Renal pelvis (tissue), 1 donor: ENCODE measurements at regions not wholly inside any gene's neighbourhood (a gene's known extent, or its start where the extent isn't known, plus 50 kb on each side); places are given as distances from the start of the nearest gene placed in this dataset.
"Not testable (repeated sequence)": the region's sequence is repeated elsewhere in the genome, so short reads cannot be mapped to it uniquely, and the experiment has no call there.

Experiments used
- DNase-seq: peaks from one replicate; pipeline ENCODE4 v3.0.0-alpha.2; 2013

DNA sequence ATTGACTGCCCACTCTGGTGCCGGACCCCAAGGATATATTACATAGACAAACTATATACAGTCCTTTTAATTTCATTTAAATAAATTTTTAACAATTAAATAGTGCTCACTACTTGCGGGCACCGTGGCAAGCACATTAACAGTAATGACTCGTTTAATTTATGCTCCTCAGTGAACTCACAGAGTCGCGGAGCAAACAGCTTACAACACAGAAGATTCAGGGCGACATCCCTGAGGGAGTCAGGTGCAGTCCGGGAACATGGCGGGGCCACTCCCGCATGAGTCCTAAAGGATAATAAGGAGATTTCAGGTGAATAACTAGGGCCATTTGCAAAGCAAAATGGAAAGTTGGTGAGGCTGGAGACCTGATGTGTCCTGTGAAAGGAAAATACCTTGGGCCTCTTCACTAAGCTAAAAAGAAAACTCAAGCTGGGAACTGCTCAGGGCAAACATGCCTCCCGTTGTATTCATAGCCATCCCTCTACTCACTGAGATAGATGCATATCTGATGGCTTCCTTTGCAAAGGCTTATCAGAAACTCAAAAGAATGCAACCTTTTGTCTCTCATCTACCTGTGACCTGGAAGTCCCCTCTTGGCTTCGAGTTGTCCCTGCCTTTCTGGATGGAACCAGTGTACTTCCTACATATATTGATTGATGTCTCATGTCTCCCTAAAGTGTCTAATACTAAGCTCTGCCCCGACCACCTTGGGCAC, 125.6 kb downstream of the KLF6 start:
- no peak for DNase-seq

DNA sequence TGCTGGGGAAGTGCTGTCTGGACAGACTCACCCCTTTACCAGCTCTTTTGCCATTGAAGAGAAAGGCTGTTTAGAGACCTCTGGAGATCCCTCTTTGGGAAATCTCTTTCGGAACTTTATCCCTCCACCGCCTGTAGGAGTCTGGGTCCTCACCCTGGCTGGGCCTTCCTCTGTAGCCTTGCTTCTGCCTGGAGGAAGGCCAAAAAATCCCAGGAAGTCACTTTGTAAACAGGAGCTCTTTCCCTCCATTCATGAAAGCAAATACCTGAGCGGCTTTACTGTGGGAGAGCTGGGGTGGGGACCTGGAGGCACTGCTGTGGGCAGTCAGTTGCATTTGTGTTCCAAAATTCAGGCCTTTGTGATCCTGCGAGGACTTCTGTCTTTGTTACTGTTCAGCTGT, 126.2 kb downstream of the KLF6 start:
- DNase-seq, result no peak

DNA sequence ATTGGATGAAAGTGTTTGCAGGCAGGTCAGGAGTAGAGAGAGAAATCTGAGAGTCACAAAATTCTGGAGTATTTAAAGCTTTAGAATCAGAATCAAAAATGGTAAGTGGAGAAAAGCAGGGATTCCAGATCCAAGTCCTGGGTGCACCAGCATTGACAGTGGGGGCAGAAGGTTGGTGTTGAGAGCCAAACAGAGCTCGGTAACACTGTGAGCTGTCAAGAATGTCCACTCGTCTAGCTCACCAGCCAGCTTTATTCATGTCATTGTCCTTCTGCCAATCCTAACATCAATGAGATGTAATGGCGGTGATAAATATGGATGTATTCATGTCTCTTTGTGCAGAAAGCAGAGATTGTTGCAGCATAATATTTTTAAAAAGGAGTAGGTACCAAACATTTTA, 128.8 kb downstream of the KLF6 start:
- DNase-seq, result no peak

DNA sequence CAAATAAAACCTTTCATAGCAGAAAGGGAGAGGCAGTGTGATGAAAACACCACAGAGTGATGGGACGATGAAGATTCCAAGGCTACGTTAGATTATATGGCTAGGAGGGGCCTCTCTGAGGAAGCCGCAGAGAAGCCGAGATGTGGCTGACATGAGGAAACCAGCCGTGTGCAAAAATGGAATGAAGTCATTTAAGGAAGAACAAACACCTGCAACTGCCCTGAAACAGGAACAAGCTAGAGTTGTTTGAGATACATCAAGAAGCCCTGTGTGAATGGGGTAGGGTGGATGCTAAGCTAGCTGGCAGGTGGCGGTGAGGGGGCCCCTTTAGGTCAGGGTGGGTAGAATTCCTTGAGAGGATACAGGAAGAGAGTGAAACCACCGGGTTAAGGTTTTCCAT, 129.5 kb downstream of the KLF6 start:
- no peak for DNase-seq

DNA sequence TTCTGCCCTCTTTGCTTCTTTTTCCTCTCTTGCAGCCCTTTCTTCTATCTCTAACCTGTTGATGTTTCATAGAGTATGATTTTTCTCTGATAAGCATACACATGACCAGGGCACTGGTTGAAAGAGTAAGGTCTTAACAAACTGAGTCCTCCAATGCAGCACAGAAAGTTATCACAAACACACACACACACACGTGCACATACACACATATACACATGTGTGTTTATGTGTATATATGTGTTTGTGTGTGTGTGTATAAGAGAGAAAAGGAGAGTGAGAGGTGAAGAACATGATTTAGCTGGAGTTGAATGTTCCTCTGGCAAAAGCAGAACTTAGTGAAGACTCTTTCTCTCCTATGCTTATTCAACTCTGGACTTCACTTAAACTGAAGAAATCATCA, 130.0 kb downstream of the KLF6 start:
- DNase-seq, result no peak

DNA sequence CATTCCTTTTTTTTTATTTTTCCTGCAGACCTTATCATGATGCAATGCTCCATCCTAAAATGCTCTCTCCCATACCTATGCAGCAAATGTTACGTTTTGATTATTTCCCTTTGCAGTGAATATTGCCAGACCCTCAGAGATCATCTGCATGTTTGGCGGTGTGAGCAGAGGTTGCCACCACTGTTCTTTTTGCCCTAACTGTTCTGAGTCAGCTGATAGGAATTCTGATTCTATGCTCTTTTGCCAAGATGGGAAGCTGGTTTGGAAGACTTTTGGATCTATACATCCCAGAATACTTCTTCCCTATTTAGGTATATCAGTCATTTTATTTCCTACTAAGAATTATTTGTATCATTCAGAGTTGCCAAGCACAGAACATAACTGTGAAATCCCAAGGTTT, 130.5 kb downstream of the KLF6 start:
- no peak for DNase-seq

DNA sequence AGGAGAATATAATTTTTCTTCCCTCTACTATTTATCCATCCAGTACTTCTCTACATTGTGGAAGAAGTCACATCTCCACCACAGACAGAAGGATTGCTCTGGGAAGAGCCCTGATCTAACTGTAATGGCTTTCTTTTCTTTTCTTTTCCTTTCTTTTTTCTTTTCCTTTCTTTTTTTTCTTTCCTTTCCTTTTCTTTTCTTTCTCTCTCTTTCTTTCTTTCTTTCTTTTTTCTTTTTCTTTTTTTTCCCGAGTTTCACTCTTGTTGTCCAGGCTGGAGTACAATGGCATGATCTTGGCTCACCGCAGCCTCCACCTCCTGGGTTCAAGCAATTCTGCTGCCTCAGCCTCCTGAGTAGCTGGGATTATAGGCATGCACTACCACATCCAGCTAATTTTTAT, 131.7 kb downstream of the KLF6 start:
- DNase-seq, result not testable (repeated sequence)

DNA sequence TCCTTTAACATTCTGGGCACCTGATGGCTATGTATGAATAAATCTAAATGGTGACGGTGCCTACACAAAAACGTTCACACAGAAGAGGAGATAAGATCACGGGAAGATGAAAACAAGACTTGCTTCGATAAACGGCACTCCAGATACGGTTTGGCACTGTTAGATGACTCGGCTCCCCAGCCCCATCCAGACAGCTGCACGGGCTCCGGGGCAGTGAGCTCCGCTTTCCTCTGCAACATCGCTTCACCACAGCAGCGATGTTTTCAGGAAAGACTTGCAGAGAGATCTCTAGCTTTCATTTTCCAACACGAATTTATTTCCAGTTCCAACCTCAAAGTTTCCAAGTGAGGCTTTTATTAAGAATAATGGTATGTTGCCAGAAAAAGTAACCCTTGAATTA, 132.1 kb downstream of the KLF6 start:
- DNase-seq, result no peak

DNA sequence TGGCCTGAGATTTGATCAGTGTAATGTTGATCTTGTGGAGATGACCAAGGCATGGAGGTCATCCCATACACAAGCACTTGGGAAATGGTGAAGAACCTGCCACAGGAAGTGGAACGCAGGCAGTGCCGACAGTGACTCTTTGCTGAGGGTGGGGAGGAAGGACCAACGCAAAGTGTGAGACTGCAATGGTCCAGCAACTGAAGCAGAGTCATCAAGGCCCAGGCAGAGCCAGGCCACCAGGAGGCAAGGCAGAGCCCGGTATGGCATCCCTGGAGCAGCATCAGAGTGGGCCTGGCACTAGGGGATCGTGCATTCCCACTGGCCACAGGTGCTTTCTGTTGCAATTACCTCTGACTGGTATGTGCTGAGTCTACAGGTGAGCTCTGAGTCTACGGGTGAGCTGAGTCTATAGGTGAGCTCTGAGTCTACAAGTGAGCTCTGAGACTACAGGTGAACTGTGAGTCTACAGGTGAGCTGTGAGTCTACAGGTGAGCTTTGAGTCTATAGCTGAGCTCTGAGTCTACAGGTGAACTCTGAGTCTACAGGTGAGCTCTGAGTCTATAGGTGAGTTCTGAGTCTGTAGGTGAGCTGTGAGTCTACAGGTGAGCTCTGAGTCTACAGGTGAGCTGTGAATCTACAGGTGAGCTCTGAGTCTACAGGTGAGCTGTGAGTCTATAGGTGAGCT, 132.9 kb downstream of the KLF6 start:
- no peak for DNase-seq

DNA sequence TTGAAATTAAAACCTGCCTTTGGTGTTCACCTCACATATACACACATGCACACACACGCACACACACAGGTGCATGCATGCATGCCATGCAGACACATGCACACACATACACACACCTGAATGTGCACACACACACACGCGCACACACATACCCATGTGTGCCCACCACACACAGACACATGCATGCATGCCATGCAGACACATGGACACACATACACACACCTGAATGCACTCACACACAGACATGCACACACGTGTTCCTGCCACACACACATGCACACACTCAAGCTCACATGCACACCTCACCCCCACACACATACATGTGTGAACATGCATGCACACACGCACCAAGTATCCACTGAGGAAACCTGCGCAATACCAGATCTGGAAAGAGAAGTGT, 136.4 kb downstream of the KLF6 start:
- DNase-seq, result no peak

DNA sequence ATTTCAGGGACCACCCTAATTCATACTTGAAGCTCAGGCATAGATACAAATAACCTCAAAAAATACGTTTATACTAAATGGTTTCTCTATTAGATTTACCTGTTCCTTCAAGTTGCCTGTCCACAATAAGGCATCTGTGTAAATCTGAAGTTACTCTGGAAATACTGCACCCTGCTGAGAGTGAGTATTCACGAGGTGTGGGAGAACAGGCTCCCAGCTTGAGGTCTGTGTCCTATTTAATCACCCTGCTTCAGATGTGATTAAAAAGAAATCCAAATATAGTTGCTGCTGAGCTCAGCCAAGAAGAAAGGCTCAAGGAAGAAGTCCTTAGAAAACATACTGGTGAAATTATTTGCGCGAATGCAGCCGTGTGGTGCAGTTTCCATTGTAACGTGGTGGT, 136.8 kb downstream of the KLF6 start:
- DNase-seq, result no peak

DNA sequence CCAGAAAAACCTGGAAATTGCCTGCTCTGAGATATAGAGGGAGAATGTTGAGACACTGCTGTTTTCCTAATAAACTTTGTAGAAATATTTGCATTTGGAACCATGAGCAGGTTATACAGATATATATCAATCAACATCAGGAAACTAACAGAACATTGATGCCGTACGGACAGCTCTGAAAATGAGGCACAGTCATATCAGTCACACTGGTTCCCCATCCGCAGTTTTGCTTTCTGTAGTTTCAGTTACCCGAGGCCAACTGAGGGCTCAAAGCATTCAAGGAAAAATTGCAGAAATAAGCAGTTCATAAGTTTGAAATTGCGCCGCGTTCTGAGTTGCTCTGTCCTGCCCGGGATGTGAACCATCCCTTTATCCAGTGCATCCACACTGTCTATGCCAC, 137.9 kb downstream of the KLF6 start:
- no peak for DNase-seq

DNA sequence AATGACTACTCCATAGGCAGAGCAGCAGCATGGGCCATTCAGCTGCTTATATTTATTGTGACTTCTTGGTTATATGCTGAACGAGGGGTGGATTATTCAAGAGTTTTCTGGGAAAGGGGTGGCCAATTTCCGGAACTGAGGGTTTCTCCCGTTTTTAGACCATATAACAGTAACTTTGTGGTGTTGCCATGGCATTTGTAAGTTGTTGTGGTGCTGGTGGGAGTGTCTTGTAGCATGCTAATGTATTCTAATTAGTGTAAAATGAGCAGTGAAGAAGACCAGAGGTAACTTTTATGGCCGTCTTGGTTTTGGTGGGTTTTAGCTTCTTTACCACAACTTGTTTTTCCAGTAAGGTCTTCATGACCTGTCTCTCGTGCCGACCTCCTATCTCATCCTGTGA, 139.6 kb downstream of the KLF6 start:
- no peak for DNase-seq

DNA sequence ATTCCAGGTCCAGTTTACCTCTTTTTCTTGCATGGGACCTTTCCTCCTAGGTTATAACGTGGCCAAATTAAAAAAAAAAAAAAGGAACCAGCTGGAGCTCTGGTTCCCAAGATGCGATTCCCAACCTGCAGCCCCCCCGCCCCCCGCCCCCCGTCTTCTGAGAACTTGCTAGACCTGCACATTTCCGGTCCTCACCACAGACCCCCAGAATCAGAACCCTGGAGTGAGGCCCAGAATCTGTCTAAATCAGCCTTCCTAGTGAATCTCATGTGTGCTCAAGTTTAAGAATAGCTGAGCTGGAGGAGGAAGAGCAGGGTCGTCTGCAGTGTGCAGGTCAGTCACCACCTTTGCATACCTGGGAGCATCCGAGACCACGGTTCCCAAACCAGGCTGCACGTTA, 144.2 kb downstream of the KLF6 start:
- DNase-seq, result no peak

DNA sequence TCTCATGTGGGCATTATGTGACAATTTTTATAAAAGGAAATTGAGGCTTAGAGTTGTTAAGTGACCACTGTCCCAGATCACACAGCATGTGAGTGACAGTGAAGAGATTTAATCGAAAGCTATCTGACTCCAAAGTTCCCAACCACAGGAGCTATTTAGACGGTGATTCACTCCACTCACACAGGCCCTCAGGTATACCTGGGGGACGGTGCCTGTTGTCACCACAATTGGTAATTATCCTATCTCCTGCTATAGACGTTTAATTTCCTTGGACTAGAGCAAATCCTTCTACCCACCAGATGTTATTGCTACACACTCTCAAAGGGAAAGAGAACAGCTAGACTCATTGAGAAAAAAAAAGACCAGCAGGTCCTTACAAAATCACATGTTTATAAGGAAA, 145.5 kb downstream of the KLF6 start:
- no peak for DNase-seq

DNA sequence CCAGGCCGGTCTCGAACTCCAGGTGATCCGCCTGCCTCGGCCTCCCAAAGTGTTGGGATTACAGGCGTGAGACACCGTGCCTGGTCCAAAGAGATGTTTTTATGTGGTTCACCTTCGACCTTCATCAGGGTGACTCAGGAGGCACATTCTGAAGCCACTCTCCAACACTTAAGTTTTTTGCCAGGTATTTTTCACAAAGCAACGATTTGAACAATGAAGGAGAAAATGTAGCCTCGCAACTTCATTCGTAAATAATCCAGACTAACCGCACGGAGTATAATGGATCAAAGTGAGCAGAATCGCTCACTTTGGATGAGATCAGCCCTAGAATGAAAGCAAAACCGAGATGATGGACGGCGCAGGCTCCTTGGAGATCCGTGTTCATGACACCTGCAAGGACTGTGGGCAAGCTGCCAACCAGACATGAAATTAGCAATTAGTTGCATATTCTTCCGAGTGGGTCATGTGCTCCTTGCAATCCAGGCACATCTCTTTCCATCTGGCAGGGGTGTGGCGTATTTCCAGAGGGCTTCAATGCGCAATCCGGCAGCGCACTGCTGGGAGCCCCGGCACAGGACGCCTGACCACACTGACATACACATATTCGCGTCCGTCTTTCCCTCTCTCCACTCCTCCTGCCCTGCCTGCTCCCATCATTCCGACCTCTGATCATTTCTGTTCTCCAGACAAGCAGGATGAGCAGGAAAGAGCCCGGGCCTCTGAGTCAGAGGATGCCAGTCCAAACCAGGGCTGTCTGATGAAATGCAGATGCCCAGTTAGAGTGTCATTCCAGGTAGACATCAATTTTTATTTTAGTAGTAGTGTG, 148.4 kb downstream of the KLF6 start:
- DNase-seq, result no peak

DNA sequence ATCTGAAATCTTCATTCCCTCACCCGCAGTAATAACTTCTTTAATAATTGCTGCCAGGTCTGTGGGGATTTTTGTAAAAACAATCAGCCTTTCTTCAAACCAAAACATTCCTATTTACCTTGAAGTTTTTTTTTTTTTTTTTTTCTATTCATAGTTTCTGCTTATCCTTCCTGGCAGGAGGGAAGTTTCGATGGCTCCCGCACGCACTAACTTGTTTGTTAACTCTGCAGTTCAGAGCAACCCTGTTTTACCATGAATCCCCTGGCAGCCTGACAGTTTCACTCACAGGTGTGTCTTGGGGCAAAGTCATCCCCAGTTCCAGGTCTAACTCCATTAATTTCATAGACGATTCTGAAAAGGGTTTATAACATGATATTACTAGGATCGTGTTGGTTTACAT, 149.3 kb downstream of the KLF6 start:
- no peak for DNase-seq

DNA sequence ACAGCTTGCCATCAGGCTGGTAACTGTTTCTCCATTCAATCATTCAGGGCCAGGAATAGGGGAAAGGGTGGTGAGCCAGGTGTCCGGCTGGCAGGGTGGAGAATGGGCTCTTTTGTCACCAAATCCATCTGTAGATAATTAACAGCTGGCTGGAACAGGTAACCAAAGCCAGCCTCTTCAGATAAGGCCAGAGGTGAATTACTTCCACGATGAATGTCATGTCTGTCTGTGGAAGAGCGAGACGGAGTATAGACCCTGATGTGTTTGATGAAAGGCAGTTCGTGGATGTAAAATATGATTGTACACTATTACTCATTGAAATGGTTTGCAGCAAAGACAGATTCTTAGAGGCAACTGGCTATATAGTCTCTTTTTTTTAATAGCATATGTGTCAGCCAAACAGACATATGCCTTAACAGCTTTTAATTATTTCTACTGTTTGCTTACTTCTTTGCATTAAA, 149.8 kb downstream of the KLF6 start:
- no peak for DNase-seq

DNA sequence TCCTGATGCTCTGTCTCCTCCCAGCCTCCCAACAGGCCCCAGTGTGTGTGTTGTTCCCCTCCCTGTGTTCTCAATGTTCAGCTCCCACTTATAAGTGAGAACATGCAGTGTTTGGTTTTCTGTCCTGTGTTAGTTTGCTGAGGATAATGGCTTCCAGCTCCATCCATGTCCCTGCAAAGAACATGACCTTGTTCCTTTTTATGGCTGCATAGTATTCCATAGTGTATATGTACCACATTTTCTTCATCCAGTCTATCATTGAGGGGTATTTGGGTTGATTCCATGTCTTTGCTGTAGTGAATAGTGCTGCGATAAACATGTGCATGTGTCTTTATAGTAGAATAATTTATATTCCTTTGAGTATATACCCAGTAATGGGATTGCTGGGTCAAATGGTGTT, 150.4 kb downstream of the KLF6 start:
- DNase-seq, result not testable (repeated sequence)

DNA sequence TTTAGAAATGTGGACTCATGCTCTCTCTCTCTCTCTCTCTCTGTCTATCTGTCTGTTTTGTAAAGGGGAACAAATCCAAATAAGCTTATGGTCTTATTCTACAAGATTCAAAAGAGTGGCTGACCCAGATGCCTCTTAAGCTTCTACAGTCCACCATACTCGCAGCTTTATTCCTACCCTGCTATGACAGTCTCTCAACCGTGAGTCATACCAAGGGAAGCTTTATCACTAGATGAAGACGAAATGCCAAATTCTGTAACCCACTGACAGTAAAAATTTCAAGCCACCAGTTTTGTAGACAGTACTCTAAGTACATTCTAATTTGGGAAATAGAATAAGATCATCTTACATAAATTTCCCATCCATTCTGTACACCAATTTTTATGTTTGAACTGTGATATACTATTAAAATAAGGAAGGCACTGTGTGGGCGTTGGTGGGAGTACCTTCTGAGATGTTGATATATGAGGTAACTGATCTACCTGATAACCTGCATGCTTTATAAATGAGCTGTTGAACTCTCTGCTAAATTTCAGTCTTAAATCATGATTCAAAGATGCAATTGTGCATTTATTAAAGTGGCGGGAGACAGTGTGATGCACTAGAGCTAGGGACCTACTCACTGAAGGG, 153.2 kb downstream of the KLF6 start:
- DNase-seq, result no peak

DNA sequence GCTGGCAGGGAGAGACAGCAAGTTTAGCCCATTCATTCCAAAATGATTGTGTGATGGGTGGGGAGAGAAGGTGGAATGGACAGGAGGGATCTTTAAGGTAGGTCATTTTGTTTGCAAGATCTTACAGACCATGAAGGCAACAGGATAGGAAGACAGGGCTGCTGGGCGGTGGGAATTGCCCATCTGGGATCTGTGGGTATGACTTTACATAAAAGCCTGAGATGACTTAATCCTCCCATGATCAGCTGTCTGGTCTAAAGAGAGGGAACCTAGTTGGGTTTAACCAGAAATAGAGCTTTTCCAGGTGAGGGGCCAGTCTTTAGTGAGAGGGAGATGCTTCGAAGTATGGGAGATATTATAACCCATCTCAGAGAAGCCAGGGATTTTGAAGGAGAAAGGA, 153.7 kb downstream of the KLF6 start:
- no peak for DNase-seq

DNA sequence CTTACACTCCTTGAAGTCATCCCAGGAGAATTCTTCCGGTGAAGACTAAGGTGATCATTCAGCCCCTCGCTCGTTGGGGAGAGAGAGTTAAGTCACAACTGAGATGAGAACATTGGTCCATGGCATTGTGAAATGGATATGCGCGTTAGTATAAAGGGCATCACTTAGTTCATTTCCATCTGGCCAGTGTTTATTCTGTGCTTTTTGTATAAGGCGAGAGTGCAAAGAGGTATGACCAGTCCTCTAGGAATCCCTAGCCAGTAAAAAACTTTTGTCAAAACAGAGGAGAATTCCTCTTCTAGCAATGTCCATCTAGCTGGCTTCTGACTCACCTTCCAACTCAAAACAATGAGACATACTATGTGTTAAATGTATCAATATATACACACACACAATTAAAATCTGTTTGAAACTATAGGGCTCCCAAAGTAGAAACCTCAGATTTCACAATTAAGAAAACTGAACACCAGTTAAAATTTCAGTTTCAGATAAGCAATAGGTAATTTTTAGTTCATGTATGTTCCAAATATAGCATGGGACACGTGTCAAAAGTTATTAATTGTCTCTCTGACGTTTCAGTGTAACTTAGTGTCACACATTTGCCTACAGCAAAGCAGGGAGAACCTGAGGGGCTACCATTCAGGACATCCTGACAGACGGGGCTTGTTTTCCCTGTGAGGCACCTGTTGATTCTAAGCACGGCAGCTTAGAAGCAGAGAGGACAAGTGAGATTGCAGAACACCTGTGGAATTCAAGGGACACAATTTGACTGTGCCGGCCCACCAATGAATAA, 158.9 kb downstream of the KLF6 start:
- no peak for DNase-seq
